Fibroblast of skin of right biceps (primary cell): ENCODE measurements at regions not wholly inside any gene's neighbourhood (a gene's known extent, or its start where the extent isn't known, plus 50 kb on each side); places are given as distances from the start of the nearest gene placed in this dataset.

Experiments used
- DNase-seq: peaks from one replicate; pipeline ENCODE4 v3.0.0-alpha.2; 2013

- DNase-seq, result peak; percentile 13
Measured at GRCh38 chr4:20462426-20463175, 210.9 kb downstream of the SLIT2 start.

- no peak for DNase-seq
Measured at GRCh38 chr4:20463176-20463430, 211.4 kb downstream of the SLIT2 start.

GRCh38 chr4:20464381-20464780 lies 212.7 kb downstream of the SLIT2 start:
- DNase-seq, result peak; percentile 82

GRCh38 chr4:20474119-20474518 lies 222.4 kb downstream of the SLIT2 start:
- DNase-seq, result peak; percentile 44

GRCh38 chr4:20478412-20478811 lies 221.8 kb upstream of the PACRGL start:
- DNase-seq, result no peak

GRCh38 chr4:20480165-20480947 lies 219.9 kb upstream of the PACRGL start:
- no peak for DNase-seq

GRCh38 chr4:20483416-20483815 lies 216.8 kb upstream of the PACRGL start:
- DNase-seq, result peak; percentile 31

GRCh38 chr4:20486433-20486832 lies 213.8 kb upstream of the PACRGL start:
- no peak for DNase-seq

- DNase-seq, result peak; percentile 30
Measured at GRCh38 chr4:20487446-20487845, 212.8 kb upstream of the PACRGL start.

- DNase-seq, result peak; percentile 44
Measured at GRCh38 chr4:20487852-20488251, 212.4 kb upstream of the PACRGL start.

GRCh38 chr4:20490734-20491133 lies 209.5 kb upstream of the PACRGL start:
- DNase-seq, result no peak

GRCh38 chr4:20493761-20494353 lies 206.4 kb upstream of the PACRGL start:
- peak; percentile 74 for DNase-seq

GRCh38 chr4:20496068-20496467 lies 204.2 kb upstream of the PACRGL start:
- no peak for DNase-seq

- no peak for DNase-seq
Measured at GRCh38 chr4:20504146-20504545, 196.1 kb upstream of the PACRGL start.

GRCh38 chr4:20505927-20506326 lies 194.3 kb upstream of the PACRGL start:
- no peak for DNase-seq

GRCh38 chr4:20506827-20507226 lies 193.4 kb upstream of the PACRGL start:
- peak; percentile 80 for DNase-seq

- no peak for DNase-seq
Measured at GRCh38 chr4:20509315-20509714, 190.9 kb upstream of the PACRGL start.

GRCh38 chr4:20512033-20512792 lies 188.0 kb upstream of the PACRGL start:
- DNase-seq, result no peak

GRCh38 chr4:20512985-20513384 lies 187.3 kb upstream of the PACRGL start:
- DNase-seq, result no peak

- peak; percentile 53 for DNase-seq
Measured at GRCh38 chr4:20520901-20521300, 179.4 kb upstream of the PACRGL start.

GRCh38 chr4:20528508-20528907 lies 171.8 kb upstream of the PACRGL start:
- peak; percentile 44 for DNase-seq

- DNase-seq, result no peak
Measured at GRCh38 chr4:20529691-20530090, 170.6 kb upstream of the PACRGL start.

GRCh38 chr4:20532116-20532790 lies 168.0 kb upstream of the PACRGL start:
- DNase-seq, result peak; percentile 28
